Right forelimb (tissue), 1 donor: ENCODE measurements at regions not wholly inside any gene's neighbourhood (a gene's known extent, or its start where the extent isn't known, plus 50 kb on each side); places are given as distances from the start of the nearest gene placed in this dataset.
A peak's percentile ranks its signal among the peaks of the same experiment; 100 is the strongest.

Experiments
- DNase-seq: peaks from one replicate; pipeline ENCODE4 v3.0.0-alpha.2; 2018

DNA sequence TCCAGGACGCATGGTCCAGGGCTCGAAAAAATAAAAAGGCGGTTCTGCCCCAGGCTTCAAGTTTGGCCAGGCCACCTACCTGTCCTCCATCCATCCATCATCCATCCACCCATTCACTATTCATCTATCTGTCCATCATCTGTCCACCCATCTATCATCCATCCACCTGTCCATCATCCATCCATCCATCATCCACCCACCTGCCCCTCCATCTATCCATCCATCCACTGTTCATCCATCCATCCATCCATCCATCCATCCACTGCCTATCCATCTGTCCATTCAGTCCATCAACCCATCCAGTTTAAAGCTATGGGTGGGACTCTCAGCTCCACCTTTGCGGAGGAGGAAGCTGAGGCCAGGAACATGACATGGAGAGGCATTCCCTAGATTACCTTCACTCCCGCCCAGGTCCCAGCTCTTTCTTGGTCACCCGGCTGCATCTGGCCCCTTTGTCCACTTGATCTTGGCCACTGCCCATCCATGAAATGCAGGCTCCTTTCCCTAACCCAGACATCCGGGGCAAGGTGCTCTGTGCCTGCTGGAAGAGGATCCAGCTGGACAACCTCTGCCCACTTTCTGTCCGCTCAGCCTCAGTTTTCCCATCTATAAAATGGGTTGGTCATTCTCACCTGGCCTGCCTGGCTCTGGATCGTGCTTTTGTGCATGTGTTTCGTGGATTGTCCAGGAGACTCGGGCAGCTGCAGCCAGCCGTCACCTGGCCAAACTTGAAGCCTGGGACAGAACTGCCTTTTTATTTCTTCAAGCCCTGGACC, 236.0 kb upstream of the CIBAR2 start:
- DNase-seq: no peak

- no peak for DNase-seq
Measured at GRCh38 chr16:85348911-85349334, 236.7 kb upstream of the CIBAR2 start.

GRCh38 chr16:85349365-85350145, 237.3 kb upstream of the CIBAR2 start:
- no peak for DNase-seq

DNA sequence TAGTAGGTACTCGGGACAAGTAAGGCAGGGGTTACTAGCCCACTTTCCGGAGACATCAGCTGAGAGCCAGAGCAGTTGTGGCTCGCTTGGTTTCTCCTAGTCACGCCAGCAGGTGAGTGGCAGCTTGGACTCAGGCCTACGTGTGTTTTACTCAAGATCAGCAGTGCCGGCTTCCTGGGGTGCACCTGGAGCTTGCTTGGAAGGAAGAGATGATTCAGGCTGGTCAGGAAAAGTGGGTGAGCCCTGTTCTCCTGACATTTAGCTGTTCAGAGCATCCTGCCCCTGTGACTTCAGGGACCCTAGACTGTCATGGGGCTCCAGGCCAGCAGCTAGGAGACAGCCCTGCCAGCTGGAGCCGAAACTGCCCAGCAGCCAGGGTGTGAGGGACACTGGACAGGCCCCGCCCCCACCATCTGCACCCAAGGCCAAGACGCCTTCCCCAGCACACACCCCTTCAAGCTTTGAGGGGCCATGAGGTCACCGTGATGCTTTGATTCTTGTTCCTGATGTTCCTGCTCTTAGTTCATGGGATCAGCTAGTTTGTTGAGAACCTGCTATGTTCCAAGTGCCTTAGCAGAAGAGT, 238.0 kb upstream of the CIBAR2 start:
- DNase-seq: no peak

- DNase-seq: peak; percentile 84
Measured at GRCh38 chr16:85350973-85351372, 238.7 kb upstream of the CIBAR2 start.

GRCh38 chr16:85353013-85353412, 240.7 kb upstream of the CIBAR2 start:
- DNase-seq: no peak

DNA sequence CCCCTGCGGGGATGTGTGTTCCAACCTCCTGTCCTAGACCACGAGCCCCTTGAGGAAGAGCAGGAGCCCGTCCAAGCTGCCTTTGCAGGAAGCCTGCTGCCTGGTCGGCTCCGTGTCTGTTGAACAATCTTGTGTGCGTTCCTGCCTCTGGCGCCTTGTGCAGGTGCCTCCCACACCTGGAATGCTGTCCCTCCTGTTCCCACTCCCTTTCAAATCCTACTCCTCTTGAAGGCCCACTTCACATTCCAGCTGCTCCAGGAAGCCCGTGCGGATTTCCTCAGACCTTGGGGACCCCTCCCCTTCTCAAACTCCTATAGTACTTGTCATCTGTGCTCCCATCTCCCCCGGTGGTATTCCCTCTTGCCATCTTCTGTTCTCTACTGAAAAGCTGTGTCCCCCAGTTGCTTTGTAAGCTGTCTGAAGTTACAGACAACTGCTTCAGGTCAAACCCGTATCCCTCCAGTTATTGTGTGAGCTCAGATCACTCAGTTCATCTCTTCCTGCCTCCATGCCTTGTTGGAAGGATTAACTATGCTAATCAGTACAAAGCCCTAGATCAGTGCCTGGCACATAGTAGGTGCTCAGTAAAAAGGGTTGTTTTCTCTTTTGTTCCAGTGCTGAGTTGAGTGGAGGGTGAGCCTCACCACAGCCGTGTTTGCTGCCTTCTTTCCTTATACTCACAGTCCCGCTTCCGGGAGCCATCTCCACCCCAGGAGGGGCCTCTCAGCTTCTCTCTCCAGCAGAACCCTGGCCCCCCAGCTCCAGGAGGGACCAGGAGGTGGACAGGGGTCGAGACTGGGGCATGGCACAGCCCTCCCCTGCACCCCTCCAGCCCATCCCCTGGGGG, 241.8 kb upstream of the CIBAR2 start:
- DNase-seq: no peak

GRCh38 chr16:85354686-85355514, 242.6 kb upstream of the CIBAR2 start:
- peak; percentile 69 for DNase-seq

DNA sequence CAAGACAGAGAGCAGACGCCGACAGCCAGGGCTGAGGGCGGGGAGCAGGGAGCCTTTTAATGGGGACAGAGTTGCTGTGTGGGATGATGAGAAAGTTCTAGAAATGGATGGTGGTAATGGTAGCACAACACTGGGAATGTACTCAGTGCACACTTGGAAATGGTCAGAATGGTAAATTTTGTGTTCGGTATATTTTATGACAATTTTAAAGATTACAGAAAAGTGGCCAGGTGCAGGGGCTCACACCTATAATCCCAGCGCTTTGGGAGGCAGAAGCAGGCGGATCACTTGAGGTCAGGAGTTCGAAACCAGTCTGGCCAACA, 243.2 kb upstream of the CIBAR2 start:
- DNase-seq: no peak

- DNase-seq: no peak
Measured at GRCh38 chr16:85356157-85356556, 243.9 kb upstream of the CIBAR2 start.

DNA sequence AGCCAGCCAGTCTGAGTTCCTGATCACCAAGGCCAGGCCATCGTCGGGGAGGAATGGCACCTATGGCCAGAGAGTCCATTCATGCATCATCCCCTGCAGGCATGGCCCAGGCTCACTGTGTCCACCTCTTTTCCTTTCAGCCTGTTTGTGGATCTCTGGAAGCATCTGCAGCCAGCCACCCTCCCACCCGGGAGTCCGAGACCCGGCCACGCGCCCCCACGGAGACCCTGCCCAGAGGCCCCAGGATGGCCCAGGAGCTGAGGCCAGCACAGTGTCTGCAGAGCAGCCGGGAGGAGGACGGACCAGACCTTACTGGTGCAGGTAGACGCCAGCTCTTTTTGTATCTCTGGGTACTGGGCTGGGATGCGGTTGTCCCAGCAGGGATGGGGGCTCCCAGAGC, 245.1 kb upstream of the CIBAR2 start:
- no peak for DNase-seq

- no peak for DNase-seq
Measured at GRCh38 chr16:85357924-85358505, 245.7 kb upstream of the CIBAR2 start.

- no peak for DNase-seq
Measured at GRCh38 chr16:85358704-85359146, 246.5 kb upstream of the CIBAR2 start.

GRCh38 chr16:85359147-85359822, 247.0 kb upstream of the CIBAR2 start:
- no peak for DNase-seq

DNA sequence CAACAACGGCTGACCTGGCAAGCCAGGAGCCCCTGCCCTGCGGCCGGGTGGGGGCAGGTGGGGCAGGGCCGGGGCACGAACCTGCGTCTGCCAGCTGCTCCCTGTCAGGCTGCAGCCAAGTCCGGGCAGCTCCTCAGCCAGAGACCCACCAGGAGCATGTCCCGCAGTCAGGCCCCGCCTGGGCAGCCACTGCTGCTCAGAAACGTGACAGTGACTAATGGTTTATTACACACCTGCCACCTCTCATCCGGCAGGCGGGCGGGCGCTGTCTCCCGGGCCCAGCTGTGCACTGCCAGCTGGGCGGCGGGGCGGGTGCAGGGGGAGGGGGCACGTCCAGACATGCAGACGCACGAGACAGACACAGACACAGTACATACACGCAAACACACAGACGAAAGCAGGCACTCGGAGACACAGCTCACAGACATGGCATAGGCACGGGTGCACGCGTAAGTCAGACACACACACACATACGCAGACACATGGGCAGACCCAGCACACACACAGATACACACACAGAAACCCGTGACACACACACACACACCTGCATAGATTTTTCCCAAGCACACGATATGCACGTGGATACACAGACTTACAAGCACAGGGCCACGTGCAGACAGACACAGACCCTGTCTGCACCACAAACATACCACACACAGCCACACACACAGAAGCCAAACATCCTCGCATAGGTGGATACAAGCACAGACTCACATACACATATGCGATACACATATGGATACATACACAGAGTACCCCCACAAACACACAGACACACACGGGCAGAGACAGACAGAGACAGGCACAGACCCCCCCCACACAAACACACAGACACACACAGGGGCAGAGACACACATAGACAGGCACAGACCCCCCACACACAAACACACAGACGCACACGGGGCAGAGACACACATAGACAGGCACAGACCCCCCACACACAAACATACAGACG, 248.3 kb upstream of the CIBAR2 start:
- DNase-seq: peak; percentile 67

DNA sequence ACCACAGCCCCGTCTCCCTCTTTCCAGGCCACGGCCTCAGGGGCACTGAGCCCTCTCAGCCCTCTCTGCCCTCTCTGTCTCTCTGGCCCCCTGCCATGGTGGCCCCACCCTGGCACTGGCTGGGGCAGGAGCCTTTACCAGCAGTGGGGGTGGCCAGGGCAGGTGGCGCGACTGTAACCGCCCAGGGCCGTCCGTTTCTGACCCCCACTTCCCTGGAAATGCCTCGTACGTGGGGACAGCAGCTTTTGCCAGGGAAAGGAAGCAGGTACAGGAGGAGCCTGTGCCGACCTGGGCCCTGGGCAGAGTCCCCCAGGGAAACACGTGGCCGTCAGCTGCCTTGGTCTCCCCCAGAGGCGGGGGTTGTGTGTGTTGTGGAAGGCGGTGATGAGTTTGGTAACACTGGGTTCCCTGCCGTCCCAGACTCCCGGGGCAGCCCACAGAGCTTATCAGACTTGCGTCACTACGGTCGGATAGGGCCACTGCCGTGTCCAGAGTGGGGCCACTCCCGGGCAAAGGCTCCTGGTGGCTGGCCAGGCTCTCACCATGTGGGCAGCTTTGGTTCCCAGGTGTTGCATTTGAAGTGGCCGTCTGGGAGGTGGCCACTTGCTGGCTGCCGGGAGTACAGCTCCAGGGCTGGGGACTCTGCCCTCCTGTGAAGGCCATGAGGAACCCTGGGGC, 249.3 kb upstream of the CIBAR2 start:
- no peak for DNase-seq

DNA sequence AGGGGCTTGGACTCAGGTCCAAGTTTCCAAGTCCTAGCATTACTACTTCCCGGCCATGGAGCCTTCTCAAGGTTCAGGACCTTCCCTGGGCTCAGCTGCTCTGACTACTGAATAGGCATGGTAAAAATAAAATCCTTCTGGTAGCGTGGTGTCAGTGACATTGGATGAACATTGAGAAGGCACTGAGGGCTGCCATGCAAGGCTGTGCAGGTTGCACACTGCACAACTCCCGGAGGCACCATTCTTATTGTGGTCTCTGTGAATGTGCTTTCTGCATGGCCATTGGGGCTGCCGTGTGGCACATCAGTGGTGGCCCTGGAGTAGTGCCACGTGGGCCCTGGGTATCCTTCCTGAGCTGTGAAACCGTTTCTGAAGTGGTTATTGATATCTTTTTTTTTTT, 250.2 kb upstream of the CIBAR2 start:
- no peak for DNase-seq

- no peak for DNase-seq
Measured at GRCh38 chr16:85363427-85363826, 249.7 kb upstream of the GSE1 start.

DNA sequence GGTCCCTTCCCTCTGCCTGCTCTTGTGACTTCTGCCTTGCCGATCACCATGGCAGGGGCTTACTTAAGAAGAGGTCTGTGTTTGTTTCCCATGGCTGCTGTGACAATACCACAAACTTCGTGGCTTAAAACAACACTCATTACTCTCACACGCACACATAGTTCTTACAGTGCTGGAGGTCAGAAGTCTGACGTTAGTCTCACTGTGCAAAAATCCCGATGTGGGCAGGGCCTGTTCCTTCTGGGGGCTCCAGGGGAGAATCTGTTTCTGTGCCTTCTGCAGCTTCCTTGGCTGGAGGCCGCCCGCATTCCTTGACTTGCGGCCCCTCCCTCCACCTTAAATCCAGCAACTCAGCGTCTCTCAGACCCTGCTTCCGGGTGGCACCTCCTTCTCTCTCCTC, 249.2 kb upstream of the GSE1 start:
- DNase-seq: no peak
